ENCODE measurements at regions not wholly inside any gene's neighbourhood (a gene's known extent, or its start where the extent isn't known, plus 50 kb on each side); places are given as distances from the start of the nearest gene placed in this dataset.

DNA sequence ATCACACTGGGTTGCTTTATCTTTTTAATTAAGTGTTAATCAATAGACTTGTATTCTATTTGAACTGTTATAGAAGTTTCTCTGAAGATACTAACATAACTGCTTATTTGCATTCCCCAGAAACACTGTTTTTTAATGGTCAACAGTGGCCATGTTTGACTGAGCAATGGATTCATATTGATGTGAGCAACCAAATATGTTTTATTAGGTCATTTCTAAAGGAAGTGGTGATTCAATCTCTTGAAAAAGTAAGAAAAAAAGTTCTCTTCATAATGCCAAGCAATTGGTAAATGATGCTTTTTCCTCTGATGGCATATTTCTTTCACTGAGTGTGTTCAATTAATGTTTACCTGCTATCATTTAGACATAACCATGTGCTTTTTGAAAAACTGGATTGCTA, 593.0 kb upstream of the CITED2 start:
- H3K27me3 ChIP-seq: no peaks in the 10 kb centered on the region
- H3K9me3 ChIP-seq: no peaks in the 10 kb centered on the region
- H3K4me1 ChIP-seq: peaks cover 0 to 19% of the 10 kb centered on the region in 2 donors
- no peak for DNase-seq (ENCODE audit: low spot score)
- TF ChIP-seq, protein P1, sequence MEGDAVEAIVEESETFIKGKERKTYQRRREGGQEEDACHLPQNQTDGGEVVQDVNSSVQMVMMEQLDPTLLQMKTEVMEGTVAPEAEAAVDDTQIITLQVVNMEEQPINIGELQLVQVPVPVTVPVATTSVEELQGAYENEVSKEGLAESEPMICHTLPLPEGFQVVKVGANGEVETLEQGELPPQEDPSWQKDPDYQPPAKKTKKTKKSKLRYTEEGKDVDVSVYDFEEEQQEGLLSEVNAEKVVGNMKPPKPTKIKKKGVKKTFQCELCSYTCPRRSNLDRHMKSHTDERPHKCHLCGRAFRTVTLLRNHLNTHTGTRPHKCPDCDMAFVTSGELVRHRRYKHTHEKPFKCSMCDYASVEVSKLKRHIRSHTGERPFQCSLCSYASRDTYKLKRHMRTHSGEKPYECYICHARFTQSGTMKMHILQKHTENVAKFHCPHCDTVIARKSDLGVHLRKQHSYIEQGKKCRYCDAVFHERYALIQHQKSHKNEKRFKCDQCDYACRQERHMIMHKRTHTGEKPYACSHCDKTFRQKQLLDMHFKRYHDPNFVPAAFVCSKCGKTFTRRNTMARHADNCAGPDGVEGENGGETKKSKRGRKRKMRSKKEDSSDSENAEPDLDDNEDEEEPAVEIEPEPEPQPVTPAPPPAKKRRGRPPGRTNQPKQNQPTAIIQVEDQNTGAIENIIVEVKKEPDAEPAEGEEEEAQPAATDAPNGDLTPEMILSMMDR (IDR thresholded peaks at IDR 0.05): no peak
- H3K4me3 ChIP-seq: no peak overlapping the region
- H3K27ac ChIP-seq: no peak overlapping the region
- no peaks in the 10 kb centered on the region for H3K36me3 ChIP-seq

DNA sequence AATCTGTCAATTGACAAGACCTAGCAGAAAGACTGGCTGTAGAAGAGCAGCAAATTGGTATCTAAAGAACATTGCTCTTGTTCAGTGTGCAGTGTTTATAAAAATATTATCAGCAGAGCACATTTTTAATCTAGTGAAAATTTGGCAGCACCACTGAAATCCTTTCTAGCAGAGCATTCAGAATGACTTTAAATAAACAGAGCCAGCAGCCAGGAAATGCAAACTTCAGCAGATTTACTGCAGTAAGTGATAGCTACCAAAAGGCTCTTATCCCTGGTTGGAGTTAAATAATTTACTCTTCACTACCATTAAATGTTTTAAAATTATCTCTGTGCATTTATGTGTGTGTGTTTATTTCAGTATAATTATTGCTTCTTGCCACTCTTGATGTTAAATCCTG, 590.9 kb upstream of the CITED2 start:
- TF ChIP-seq, protein P1 (IDR thresholded peaks at IDR 0.05): no peak
- no peaks in the 10 kb centered on the region for H3K27me3 ChIP-seq
- H3K36me3 ChIP-seq: no peaks in the 10 kb centered on the region
- peaks cover 0 to 24% of the 10 kb centered on the region in 2 donors for H3K4me1 ChIP-seq
- no peak for DNase-seq (ENCODE audit: low spot score)
- H3K9me3 ChIP-seq: no peaks in the 10 kb centered on the region
- H3K4me3 ChIP-seq: no peak overlapping the region
- peak overlapping the region; percentile 17 to 75 for H3K27ac ChIP-seq

DNA sequence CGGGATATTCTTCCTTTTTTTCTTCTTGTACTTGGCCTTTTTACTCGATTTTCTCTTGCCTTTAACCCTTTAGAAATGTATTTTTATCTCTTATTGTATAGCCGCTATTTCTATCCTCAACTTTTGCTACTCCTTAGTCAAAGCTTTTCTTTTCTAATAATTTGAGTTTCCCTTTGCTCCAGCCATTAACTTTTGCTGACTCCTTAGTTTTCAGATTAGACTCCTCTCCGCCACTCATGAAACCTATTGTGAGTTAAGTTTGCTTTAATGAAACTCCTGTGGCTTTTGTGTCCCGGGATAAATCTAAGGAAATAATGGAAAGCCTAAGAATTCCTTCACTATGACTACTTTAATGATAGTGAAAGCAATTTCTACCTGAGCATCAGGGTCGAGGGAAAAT, 590.3 kb upstream of the CITED2 start:
- H3K4me1 ChIP-seq: peaks cover 0 to 24% of the 10 kb centered on the region in 2 donors
- TF ChIP-seq, protein P1 (IDR thresholded peaks at IDR 0.05): no peak
- H3K36me3 ChIP-seq: no peaks in the 10 kb centered on the region
- peak overlapping the region in 1 of 2 donors; percentile 75 for H3K27ac ChIP-seq
- no peaks in the 10 kb centered on the region for H3K9me3 ChIP-seq
- DNase-seq (ENCODE audit: low spot score): no peak
- no peak overlapping the region for H3K4me3 ChIP-seq
- no peaks in the 10 kb centered on the region for H3K27me3 ChIP-seq

DNA sequence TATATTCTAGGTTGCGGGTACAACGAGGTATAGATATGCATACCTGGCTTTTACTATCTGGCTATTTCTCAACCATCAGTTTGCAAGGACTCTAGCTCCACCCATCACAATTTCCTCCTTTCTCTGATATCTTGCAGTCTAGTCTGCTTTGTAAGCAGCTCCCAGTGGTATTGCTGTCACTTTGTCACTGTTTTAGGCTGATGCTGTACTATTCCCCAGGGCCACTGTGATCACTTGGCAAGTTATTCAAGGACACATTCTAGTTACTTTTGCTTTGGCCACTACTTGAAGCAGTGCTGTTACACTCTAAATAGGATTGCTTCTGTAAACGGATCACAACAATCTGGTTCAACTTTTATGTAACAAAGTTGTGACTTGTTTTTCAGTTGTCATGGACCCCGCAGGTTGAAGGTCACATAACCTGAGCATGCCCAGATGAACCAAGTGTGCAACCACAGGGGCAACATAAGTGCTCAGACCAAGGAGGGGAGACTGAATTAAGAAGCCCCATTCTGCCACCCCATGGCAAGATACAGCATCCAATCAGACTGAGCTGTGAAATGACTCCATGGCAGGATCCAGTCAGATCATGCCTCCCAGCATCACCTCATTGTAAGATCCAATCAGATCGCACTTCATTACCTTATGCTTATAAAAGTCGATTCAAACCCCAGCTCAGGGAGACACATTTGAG, 588.4 kb upstream of the CITED2 start:
- Histone ChIP-seq H3K4me3 (no peak overlapping the region), H3K4me1 (peaks cover 0 to 24% of the 10 kb centered on the region in 2 donors), H3K27me3 (no peaks in the 10 kb centered on the region), H3K27ac (peak overlapping the region in 1 of 2 donors; percentile 75), H3K36me3 (no peaks in the 10 kb centered on the region), H3K9me3 (no peaks in the 10 kb centered on the region)
- TF ChIP-seq, protein P1 (IDR thresholded peaks at IDR 0.05): no peak
- DNase-seq (ENCODE audit: low spot score): no peak

DNA sequence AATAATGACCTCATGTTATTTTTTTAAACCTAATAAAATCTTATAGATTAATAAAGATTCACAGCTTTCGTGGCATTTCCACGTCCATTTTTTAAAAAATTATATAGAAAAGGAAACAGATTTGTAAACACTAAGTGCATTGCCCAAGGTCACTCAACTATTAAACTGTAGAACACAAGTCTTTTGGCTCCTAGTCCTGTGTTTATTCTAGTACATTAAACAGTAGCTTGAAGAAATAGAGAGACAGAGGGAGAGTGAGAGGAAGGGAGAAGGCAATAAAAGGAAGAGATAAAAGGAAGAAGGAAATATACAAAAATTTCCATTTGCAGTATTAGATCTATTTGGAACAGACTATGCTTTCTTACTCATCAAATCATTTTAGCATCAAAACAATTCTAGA, 586.7 kb upstream of the CITED2 start:
- TF ChIP-seq, protein P1 (IDR thresholded peaks at IDR 0.05): no peak
- DNase-seq (ENCODE audit: low spot score): no peak
- Histone ChIP-seq H3K4me1 (peaks cover 0 to 24% of the 10 kb centered on the region in 2 donors), H3K9me3 (no peaks in the 10 kb centered on the region), H3K4me3 (no peak overlapping the region), H3K27ac (no peak overlapping the region), H3K36me3 (no peaks in the 10 kb centered on the region), H3K27me3 (no peaks in the 10 kb centered on the region)

DNA sequence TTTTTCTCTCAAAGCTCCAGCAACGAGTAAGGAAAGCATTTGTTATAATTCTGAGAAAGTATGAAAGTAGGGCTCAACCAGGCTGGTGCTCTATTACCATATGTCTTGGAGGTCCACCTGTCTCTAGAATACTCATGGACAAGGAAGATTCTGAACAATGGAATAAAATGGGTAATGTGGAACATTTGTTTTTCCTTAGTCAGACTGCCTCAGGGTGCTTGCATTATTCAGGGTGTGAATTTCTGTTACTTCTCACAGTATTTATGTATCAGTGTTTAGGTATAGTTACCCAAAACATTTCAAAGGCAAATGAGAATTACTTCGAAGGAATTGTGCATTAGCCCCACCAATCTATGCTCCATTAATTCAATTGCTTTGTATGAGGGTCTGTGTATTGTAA, 586.2 kb upstream of the CITED2 start:
- no peak for DNase-seq (ENCODE audit: low spot score)
- TF ChIP-seq, protein P1 (IDR thresholded peaks at IDR 0.05): no peak
- H3K4me1 ChIP-seq: peaks cover 0 to 23% of the 10 kb centered on the region in 2 donors

More for the DNA sequence above, 586.2 kb upstream of the CITED2 start:
- Histone ChIP-seq H3K9me3 (no peaks in the 10 kb centered on the region), H3K27me3 (no peaks in the 10 kb centered on the region), H3K36me3 (no peaks in the 10 kb centered on the region), H3K4me3 (no peak overlapping the region), H3K27ac (no peak overlapping the region)

Data from right atrium auricular region (tissue), 2 donors.